GM19372 (cell line): ENCODE measurements at regions not wholly inside any gene's neighbourhood (a gene's known extent, or its start where the extent isn't known, plus 50 kb on each side); places are given as distances from the start of the nearest gene placed in this dataset.
"Not testable (repeated sequence)": the region's sequence is repeated elsewhere in the genome, so short reads cannot be mapped to it uniquely, and the experiment has no call there.

Experiments used
- ATAC-seq: cut with Tn5 transposase; IDR thresholded peaks from one replicate; pipeline ENCODE4 v1.9.1; 2021; ENCODE audit warnings: mild to moderate bottlenecking, low read depth, moderate library complexity; ENCODE audit not compliant: unreplicated experiment

DNA sequence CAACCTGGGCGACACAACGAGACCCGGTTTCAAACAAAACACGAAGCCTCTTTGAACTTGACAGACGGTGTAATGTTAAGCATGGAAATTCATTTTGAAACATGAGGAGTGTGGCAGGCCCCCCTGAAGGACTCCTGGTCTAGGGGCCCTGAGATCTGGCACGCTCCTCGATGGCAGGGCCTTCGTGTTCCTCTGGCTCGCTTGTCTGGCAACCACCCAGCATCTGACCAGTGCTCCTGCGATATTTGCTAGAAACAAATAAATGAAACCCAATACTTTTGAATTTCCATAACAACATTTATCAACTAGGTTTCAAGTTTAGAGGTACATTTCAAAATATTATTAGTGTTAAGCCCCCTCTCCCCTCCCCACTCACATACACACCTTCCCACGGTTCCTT, 193.0 kb downstream of the ERCC6L2 start:
- no peak for ATAC-seq

DNA sequence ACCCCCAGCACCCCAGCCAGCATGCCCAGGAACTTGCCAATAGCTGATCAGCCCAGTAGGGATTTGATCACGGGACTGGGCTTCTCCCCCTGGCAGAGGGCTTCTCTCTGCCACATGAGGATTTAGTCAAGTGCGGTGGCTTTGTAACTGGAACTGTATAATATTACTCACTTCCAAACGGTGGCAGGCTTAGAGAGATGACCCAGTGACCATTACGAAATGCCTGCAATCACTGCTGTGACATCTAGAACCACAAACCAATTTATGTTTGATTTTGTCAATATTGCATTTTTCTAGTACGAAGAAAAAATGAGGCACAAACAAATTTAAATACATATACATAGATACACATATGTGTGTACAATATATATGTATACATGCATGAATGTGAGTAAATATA, 192.1 kb downstream of the ERCC6L2 start:
- no peak for ATAC-seq

DNA sequence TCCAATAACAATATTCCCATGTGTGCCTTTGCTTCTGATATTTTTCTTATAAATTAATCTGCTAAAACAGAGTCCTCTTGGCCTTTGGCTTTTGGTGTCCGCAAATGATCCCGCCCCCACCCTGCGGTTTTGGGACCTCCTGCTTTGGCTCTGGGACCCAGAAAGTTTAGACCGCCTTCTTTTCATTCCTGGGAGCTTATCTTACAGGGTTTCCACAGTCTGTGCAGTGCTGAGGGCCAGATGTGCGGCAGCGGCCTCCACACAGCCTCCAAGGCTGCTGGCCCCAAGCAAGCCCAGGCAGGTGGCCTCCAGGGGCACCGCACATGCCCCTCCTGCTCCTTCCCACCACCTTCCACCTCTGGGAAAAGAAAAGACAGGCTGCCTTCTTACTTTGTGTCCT, 191.5 kb downstream of the ERCC6L2 start:
- no peak for ATAC-seq

GRCh38 chr9:96065482-96066251, 190.2 kb downstream of the ERCC6L2 start:
- no peak for ATAC-seq

- ATAC-seq = no peak
Observed at GRCh38 chr9:96064826-96065481, 189.5 kb downstream of the ERCC6L2 start.

DNA sequence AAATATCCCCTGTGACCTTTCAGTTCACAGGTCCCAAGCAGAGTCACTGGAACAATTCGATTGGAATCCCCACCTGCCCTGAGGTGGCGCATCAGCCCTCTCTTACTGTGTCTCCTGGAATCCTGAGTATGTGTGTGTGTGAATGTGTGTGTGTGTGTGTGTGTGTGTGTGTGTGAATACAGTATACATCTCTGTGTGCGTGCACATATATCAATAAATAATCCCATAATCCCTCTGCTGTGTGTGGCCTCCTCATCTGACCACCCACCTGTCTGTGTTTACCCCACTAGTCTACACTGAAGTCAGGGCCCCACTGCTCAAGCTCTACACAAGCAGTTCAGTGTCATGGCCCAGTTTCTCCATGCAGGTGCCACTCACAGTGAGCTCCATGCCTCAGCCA, 187.4 kb downstream of the ERCC6L2 start:
- no peak for ATAC-seq

DNA sequence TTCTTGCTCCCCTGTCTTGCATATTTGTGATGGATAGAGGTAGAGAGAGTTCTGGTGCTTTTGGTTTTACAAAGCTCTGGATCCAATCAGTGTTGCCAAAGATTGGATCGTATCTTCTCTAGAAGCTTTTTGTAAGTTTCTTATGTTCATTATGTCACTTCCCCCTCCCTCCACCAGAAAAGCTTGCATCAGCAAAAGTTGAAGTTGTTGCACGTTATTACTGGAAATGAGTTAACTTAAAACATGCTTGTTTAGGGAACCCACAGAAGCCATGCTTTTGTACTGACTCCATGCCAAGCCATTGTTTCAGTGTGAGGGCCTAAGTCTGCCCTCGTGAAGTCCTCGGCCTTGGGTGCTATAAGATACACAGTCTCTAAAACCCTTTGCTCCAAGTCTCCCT, 186.5 kb downstream of the ERCC6L2 start:
- ATAC-seq = no peak

DNA sequence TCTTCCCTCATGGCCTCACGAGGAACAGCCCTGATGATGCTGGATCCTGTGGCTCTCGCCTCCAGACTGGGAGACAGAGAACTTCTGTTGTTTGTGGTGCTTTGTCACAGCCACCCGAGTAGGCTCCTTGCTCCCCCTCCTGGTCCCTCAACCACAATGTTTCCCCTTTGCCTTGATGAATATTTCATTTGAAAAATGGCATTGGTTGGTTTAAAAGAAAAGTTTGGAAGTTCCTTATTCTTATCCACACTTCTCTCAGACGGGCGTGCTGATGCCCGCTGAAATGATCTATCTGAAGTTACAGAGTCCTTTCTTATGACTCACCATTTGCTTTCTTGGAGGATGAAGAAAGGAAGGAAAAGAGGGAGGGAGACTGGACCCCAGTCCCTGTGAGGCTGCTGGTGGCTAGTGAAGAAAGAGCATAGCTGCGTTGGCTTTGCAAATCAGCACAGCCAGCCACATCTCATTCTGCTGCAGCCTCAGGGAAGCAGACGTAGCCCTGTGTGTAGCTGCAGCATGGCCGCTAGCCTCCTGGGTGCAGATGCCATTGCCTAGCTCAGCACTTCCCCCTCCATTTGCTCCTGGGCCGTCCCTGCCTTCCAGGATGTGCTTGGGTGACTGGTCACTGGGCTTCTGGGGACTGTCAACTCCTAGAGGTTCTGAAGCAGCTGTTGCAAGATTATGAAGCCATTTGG, 185.9 kb downstream of the ERCC6L2 start:
- ATAC-seq = no peak

DNA sequence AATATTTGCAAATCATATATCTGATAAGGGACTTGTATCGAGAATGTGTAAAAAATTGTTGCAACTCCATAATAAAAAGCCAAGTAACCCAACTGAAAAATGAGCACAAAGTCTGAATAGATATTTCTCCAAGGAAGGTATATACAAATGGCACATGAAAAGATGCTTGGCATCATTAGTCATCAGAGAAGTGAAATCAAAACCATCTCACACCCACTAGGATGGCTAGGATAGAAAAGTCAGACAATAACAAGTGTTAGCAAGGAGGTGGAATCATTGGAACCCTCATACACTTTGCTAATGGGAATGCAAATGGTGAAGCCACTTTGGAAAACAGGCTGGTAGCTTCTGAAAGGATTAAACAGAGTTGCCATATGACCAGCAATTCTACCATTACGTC, 182.7 kb downstream of the ERCC6L2 start:
- no peak for ATAC-seq

- ATAC-seq = no peak
Observed at GRCh38 chr9:96057155-96057554, 181.7 kb downstream of the ERCC6L2 start.

DNA sequence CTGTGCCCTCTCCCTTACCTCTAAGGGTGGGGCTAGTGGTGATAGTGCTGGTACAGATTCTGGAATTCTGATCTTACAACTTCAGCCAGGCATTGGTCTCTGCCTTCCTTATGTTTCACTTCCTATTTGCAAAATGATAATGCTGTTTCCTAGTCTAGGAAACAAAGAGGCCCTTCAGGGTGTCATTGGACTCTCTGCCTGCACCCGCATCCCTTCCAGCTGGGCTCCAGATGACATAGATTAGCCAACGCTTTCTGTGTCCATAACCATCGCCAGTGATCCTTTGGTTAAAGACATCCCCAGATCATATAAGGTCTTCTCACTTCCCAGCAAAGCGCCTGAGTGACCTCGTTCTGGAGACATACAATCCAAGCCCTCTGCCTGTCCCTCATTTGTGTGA, 180.7 kb downstream of the ERCC6L2 start:
- no peak for ATAC-seq

DNA sequence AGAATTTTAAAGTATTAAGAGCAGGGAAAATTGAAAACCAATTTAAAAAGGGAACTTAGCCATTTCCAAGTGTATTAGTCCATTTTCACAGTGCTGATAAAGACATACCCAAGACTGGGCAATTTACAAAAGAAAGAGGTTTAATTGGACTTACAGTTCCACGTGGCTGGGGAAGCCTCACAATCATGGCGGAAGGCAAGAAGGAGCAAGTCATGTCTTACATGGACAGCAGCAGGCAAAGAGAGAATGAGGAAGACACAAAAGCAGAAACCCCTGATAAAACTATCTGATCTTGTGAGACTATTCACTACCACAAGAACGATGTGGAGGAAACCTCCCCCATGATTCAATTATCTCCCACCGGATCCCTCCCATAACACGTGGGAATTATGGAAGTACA, 178.8 kb downstream of the ERCC6L2 start:
- not testable (repeated sequence) for ATAC-seq

GRCh38 chr9:96052686-96053085, 177.2 kb downstream of the ERCC6L2 start:
- no peak for ATAC-seq

GRCh38 chr9:96051423-96051822, 175.9 kb downstream of the ERCC6L2 start:
- no peak for ATAC-seq

DNA sequence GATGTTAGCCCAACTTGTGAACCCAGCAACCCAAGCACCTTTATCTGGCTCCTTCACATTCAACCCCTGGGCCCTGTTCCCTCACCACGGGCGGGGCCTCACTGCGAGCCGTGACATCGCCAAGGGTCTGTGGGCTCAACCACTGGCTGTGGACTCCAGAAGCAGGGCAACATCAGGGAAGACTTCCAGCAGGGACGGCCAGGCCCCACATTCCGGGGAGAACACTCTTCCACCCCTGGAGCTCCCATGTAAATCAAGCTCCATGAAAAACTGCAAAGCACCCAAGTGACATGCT, 175.3 kb downstream of the ERCC6L2 start:
- no peak for ATAC-seq

GRCh38 chr9:96050048-96050860, 174.8 kb downstream of the ERCC6L2 start:
- ATAC-seq = no peak

- ATAC-seq = no peak
Observed at GRCh38 chr9:96048956-96049831, 173.7 kb downstream of the ERCC6L2 start.

DNA sequence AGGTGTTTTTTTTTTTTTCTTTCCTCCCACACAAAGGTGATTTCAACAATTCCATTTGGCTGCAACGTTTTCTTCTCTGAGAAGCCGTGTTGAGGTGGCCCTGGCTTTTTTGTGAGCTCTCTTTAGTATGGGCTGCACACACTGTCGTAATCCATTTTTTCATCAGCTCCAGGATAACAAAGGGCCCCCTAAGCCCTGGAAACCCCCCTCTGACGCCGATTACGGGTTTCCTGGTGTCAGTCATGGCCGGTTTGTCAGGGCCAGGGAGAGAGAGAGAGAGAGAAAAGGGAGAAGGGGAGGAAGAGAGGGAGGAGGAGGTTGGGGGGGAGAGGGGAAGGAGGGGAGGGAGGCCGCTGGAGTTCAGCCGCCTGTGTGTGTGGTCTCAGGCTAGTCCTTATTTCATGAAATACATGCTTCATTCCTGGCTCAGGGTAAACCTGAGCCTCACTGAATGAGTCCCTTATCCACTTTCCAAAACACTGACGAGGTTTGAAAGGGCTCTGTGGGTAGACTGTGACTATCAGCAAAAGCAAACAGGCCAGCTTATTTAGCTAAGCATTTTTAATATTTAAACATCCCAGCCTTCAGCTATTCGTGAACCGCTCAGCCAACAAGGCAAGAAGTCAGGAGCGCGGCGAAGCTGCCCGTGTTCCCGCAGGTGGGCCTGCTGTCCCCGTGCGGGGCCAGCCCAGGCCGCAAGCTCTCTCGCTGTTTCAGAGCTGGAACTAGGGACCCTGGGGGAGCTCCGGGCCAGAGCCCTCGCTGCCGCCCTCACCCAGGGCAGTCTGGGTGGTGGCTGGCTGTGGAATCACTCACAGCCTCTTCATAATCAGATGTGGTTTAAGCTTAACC, 172.8 kb downstream of the ERCC6L2 start:
- no peak for ATAC-seq

DNA sequence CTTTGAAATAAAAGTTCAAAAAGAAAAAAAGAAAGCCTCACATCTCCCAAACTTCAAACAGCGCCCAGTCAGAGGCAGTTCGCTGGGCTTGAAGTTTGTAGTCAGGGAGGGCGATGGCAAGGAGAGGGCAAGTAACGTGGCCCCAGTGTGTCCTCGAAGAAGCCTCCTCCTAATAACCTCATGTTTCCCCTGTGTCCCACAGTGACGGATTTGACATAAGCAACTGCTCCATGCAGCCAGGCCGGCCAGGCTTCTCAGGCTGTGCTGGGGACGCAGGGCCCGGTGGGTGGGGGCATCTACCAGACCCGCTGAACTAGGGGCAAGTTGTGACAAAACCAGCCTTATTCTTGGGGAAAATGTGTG, 172.2 kb downstream of the ERCC6L2 start:
- ATAC-seq = no peak
